Right lobe of liver (tissue), 4 donors: ENCODE measurements at regions not wholly inside any gene's neighbourhood (a gene's known extent, or its start where the extent isn't known, plus 50 kb on each side); places are given as distances from the start of the nearest gene placed in this dataset.
A peak's percentile ranks its signal among the peaks of the same experiment; 100 is the strongest.
"Not testable (repeated sequence)": the region's sequence is repeated elsewhere in the genome, so short reads cannot be mapped to it uniquely, and the experiment has no call there.

Experiments
- CTCF ChIP-seq, 4 donors: fragments of 200-600 bp in 3 of 4; fragments of 450-650 bp in 1 of 4; IDR thresholded peaks; one replicate each; pipeline versions ENCODE4 v1.5.1 to v1.8.0; 2016 to 2022; ENCODE audit warnings: antibody characterized with exemption in 4 of 4, mild to moderate bottlenecking in 2 of 4
- POLR2A ChIP-seq: fragments of 450-650 bp; IDR thresholded peaks from one replicate; pipeline ENCODE4 v1.6.1; 2017; ENCODE audit warnings: antibody characterized with exemption, mild to moderate bottlenecking
- donor health status: DM: no; HTN: no; CAD: no.
- donor health status: DM: no; HTN: no; CAD: no.
- donor health status: DM: no; HTN: yes; CAD: no.

- peak in 1 of 4 donors; percentile 19 for TF ChIP-seq CTCF (IDR thresholded peaks at IDR 0.05)
- TF ChIP-seq POLR2A = not testable (repeated sequence)
These were observed 197.1 kb downstream of the LAT start for GRCh38 chr16:29181921-29182411.
